Activated gamma-delta T cell (primary cell): ENCODE measurements at regions not wholly inside any gene's neighbourhood (a gene's known extent, or its start where the extent isn't known, plus 50 kb on each side); places are given as distances from the start of the nearest gene placed in this dataset.

Source experiments
- DNase-seq: peaks from one replicate; lab custom pipeline; 2025; lab: John Stamatoyannopoulos, UW

- no peak for DNase-seq
Measured at GRCh38 chr5:7955476-7955875, 86.5 kb downstream of the MTRR start.

- no peak for DNase-seq
Measured at GRCh38 chr5:7957329-7957728, 88.4 kb downstream of the MTRR start.

- no peak for DNase-seq
Measured at GRCh38 chr5:7960142-7960541, 91.2 kb downstream of the MTRR start.

- DNase-seq = no peak
Measured at GRCh38 chr5:7961540-7961939, 92.6 kb downstream of the MTRR start.

- DNase-seq = no peak
Measured at GRCh38 chr5:7970816-7971215, 101.9 kb downstream of the MTRR start.

- no peak for DNase-seq
Measured at GRCh38 chr5:7976411-7977190, 107.7 kb downstream of the MTRR start.

GRCh38 chr5:7978114-7978513 is 109.2 kb downstream of the MTRR start:
- no peak for DNase-seq

GRCh38 chr5:7978991-7979390 is 110.0 kb downstream of the MTRR start:
- no peak for DNase-seq

- DNase-seq = no peak
Measured at GRCh38 chr5:7980881-7981280, 111.9 kb downstream of the MTRR start.

GRCh38 chr5:7983433-7983832 is 114.5 kb downstream of the MTRR start:
- DNase-seq = no peak

- DNase-seq = no peak
Measured at GRCh38 chr5:7991125-7991821, 122.3 kb downstream of the MTRR start.

GRCh38 chr5:7995688-7996294 is 126.8 kb downstream of the MTRR start:
- DNase-seq = no peak

- DNase-seq = no peak
Measured at GRCh38 chr5:8005416-8005815, 136.5 kb downstream of the MTRR start.

GRCh38 chr5:8012131-8012977 is 143.4 kb downstream of the MTRR start:
- DNase-seq = no peak

- DNase-seq = no peak
Measured at GRCh38 chr5:8013948-8014710, 145.2 kb downstream of the MTRR start.

- DNase-seq = no peak
Measured at GRCh38 chr5:8019719-8020218, 150.8 kb downstream of the MTRR start.

GRCh38 chr5:8020861-8021514 is 152.0 kb downstream of the MTRR start:
- no peak for DNase-seq

- DNase-seq = no peak
Measured at GRCh38 chr5:8028243-8028642, 159.3 kb downstream of the MTRR start.

- no peak for DNase-seq
Measured at GRCh38 chr5:8033261-8033660, 164.3 kb downstream of the MTRR start.

GRCh38 chr5:8034852-8035251 is 165.9 kb downstream of the MTRR start:
- no peak for DNase-seq

- no peak for DNase-seq
Measured at GRCh38 chr5:8048920-8049319, 180.0 kb downstream of the MTRR start.
